MG63 (cell line): ENCODE measurements at regions not wholly inside any gene's neighbourhood (a gene's known extent, or its start where the extent isn't known, plus 50 kb on each side); places are given as distances from the start of the nearest gene placed in this dataset.
A peak's percentile ranks its signal among the peaks of the same experiment; 100 is the strongest.

Experiments used
- DNase-seq: peaks from one replicate; pipeline ENCODE4 v3.0.0-alpha.2; 2020
- H3K27me3 ChIP-seq: fragments of 250-450 bp; sonication (Bioruptor Pico); 2 replicates; pipeline ENCODE4 v1.5.1; 2020; ENCODE audit warnings: mild to moderate bottlenecking, moderate library complexity
- H3K36me3 ChIP-seq: fragments of 250-450 bp; sonication (Bioruptor Pico); 2 replicates; pipeline ENCODE4 v1.5.1; 2020; ENCODE audit warnings: mild to moderate bottlenecking, moderate library complexity
- H3K4me3 ChIP-seq: fragments of 250-450 bp; sonication (Bioruptor Pico); 2 replicates; pipeline ENCODE4 v1.5.1; 2020; ENCODE audit warnings: mild to moderate bottlenecking, moderate library complexity
- H3K9me3 ChIP-seq: fragments of 250-450 bp; sonication (Bioruptor Pico); 2 replicates; pipeline ENCODE4 v1.5.1; 2020; ENCODE audit warnings: mild to moderate bottlenecking, moderate library complexity

DNA sequence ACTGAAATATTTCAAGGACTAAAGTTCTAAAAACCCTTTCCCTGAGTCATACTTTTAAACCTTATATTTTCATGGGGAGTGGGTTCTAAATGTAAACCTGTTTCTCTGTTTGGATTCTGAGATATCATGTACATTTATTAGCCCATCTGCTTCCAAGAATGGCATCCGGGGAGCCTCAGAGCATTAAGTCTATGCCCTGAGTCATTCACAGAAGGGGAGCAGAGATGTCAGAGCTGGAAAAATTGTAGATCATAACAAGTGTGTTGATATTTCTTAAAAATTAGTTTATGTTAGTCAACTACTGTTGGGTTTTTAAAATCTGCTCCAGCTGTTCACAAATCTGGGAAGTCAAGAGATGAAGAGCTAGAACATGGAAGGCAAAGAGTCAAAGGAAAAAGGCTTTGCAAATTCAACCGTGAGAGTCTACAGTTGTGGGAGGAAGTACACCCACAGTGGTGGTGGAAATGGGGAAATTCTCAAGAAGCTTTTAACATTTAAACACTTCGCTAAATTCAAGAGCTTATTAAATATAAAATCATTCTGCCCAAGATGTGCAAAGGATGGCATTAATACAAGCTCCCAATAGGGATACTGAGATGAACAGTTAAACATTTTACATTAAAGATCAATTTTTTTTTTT is 70.5 kb upstream of the FLRT2 start:
- Histone ChIP-seq H3K27me3 (no peaks in the 10 kb centered on the region), H3K9me3 (no peaks in the 10 kb centered on the region), H3K36me3 (no peaks in the 10 kb centered on the region), H3K4me3 (no peak overlapping the region)
- DNase-seq: peak; percentile 10

DNA sequence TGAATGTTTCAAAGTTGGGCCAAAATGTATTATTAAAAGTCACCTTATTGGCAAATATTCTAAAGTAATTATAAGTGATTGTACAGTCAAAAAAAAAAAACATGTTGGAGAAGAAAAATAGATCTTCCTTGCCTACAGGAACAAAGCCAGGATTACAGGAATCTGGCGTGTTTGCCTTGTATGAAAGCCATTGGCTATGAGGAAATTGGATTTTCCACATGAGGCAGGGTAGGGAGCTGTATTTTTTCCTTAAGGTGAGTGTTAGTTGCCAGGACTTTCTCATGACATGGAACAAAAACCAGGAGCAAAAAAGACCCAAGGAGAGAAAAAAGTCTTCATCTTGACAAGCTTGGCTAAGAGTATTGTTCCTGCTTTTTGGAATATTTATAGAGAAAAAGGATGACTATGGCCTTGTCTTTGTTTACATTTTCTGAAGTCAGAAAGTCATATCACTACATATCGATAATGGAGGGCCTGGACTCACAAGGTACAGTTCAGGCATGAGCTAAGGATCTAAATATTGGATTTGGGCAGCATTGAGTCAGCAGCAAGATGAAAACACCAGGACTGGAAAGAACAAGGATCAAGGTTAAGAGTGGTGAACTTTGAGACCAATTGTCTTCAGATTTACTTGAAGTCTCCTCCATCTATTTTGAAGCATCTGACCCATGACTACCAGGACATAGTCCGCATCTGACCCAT is 68.4 kb upstream of the FLRT2 start:
- no peak overlapping the region for H3K4me3 ChIP-seq
- DNase-seq: no peak
- no peaks in the 10 kb centered on the region for H3K9me3 ChIP-seq
- no peaks in the 10 kb centered on the region for H3K36me3 ChIP-seq
- no peaks in the 10 kb centered on the region for H3K27me3 ChIP-seq

DNA sequence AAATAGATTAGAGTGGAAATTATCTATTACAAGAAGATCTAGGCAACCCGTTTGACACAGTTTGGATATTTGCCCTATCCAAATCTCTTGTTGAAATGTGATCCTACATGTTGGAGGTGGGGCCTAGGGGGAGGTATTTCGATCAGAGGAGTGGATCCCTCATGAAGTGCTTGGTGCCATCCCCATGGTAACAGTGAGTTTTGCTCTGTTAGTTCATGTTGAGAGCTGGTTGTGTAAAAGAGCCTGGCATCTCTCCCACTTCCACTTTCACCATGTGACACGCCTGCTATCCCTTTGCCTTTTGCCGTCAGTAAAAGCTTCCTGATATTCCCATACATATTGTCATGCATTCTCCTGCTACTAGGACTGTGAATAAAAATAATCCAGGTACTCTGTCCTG is 66.4 kb upstream of the FLRT2 start:
- Histone ChIP-seq H3K36me3 (no peaks in the 10 kb centered on the region), H3K9me3 (no peaks in the 10 kb centered on the region), H3K27me3 (no peaks in the 10 kb centered on the region), H3K4me3 (no peak overlapping the region)
- DNase-seq: no peak

DNA sequence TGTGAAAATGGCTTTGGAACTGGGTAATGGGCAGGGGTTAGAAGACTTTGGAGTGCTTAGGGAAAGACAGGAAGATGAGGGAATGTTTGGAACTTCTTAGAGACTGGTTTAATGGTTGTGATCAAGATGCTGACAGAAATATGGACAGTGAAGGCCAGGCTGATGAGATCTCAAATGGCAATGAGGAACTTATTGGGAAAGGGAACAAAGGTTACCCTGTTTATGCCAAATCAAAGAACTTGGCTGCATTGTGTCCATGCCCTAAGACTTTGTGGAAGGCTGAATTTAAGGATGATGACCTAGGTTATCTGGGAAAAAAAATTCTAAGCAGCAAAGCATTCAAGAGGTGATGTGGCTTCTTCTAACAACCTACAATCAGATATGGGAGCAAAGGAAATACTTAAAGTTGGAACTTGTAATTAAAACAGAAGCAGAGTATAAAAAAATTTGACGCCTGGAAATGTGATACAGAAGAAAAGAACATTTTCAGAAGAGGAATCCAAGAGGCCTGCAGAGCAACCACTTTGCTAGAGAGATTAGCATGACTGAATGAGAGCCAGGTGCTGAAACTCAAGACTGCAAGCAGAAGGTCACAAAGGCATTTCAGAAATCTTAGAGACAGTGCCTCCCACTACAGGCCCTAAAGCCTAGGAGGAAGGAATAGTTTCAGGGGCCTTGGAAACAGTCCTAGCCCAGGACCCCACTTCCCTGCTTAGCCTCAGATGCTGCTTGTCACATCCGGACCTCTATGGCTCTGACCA is 65.6 kb upstream of the FLRT2 start:
- Histone ChIP-seq H3K36me3 (no peaks in the 10 kb centered on the region), H3K4me3 (no peak overlapping the region), H3K27me3 (no peaks in the 10 kb centered on the region), H3K9me3 (no peaks in the 10 kb centered on the region)
- DNase-seq: no peak

DNA sequence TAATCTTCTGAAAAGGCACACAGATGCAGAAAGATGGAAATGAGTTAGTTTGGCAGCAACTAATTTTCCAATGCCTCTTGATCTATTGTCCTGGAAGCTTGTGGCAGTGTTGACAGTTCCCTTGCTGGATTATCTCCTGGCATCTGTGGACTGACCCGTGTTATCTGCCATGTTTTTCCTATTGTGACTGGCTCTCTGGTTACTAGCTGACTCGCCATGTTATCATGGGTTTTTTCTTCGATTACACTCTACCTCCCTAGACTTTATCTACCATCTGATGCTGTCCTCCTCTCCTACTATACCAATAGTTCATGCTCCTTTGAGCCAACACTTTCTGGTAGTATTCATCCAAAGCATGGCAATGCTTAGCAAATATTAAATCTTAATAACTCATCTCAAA is 63.3 kb upstream of the FLRT2 start:
- peak; percentile 2 for DNase-seq
- Histone ChIP-seq H3K27me3 (no peaks in the 10 kb centered on the region), H3K9me3 (no peaks in the 10 kb centered on the region), H3K4me3 (no peak overlapping the region), H3K36me3 (no peaks in the 10 kb centered on the region)

DNA sequence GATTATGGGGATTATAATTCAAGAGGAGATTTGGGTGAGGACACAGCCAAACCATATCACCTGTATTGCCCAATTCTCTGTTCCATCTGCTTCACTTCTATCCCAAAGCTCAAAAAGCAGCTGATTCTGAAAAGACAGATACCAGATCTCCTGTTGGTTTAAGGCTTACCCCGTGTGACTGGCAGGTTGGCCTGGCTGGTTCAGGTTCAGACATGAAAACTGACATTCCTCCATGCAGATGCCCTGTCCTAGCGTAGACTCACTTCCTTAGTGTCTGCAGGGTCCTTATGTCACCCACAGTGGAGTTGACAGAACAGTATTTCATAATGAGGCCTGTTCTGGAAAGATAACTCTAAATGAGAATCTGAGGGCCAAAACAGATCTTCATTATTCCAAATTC is 61.1 kb upstream of the FLRT2 start:
- Histone ChIP-seq H3K36me3 (no peaks in the 10 kb centered on the region), H3K4me3 (no peak overlapping the region), H3K9me3 (no peaks in the 10 kb centered on the region), H3K27me3 (no peaks in the 10 kb centered on the region)
- no peak for DNase-seq

DNA sequence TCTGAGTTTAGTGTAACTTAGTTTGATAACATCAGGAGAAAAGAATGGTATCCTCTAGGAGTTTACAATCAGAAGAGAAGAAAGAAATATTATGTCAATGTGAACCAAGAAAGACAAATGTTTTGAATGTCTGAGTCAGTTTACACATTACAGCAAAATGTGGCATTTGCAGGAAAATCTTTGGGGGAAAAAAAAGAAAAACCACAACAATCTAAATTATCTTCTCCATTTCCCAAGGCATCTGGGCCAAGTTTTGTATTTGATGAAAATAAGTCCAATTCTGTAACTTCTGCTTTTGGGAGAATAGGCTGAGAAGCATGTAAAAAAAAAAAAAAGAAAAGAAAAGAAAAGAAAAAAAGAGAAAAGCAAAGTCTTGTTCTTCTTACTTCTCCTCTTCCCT is 58.8 kb upstream of the FLRT2 start:
- no peaks in the 10 kb centered on the region for H3K27me3 ChIP-seq
- no peak overlapping the region for H3K4me3 ChIP-seq
- DNase-seq: no peak
- H3K36me3 ChIP-seq: no peaks in the 10 kb centered on the region
- no peaks in the 10 kb centered on the region for H3K9me3 ChIP-seq

DNA sequence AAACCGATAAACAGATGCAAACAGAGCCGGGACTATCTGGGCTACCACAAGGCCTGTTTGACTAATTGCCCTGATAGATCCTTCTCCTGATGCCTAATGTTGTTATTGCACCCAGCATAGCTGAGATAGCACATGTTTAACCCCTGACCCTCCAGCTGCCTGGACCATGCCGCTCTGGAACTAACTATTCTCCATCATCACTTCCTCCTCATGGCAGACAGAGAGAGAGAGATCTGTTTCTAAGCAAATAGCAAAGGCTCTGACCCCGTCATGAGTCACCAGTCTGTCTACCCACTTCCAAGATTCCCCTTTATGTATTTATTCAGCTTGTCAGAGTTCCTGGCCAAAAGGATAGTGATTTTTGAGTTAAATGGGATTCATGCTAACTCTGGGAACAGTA is 58.2 kb upstream of the FLRT2 start:
- no peaks in the 10 kb centered on the region for H3K9me3 ChIP-seq
- no peaks in the 10 kb centered on the region for H3K36me3 ChIP-seq
- H3K27me3 ChIP-seq: no peaks in the 10 kb centered on the region
- DNase-seq: peak; percentile 74
- H3K4me3 ChIP-seq: no peak overlapping the region

DNA sequence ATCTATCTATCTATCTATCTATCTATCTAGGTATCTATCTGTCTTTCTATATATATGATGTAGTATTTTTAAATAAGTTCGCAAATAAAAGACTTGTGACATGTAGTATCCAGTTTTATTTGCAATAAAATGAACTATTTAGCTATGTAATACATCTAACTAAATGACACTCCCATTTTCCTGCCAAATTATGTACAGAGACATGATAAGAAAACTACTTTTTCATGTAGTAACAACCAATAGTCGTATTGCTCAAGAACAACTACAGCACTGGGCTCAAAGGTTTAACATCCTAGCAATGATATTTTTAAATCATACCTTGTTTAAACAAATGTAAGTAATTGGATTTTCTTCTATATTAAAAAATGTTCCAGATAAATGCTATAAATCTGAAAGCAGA is 55.5 kb upstream of the FLRT2 start:
- H3K27me3 ChIP-seq: no peaks in the 10 kb centered on the region
- no peak for DNase-seq
- H3K9me3 ChIP-seq: no peaks in the 10 kb centered on the region
- no peak overlapping the region for H3K4me3 ChIP-seq
- H3K36me3 ChIP-seq: no peaks in the 10 kb centered on the region

DNA sequence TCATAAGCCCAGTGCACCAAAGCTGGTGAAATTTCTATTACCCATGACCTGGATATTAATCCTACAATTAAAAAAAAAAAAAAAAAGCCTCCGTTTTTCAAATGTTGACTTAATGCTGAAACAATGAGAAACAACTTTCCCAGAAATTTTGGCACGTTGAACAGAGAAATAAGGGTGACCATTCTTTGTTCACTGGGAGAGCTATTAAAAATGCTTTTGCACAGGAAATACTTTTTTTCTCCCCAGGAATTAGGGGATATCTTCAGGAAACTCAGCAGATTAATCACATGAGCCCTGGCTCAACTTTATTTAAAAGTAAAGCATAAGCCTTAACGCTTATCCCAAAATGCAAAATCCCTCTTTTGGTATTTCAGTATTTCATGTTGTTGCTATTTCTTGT is 54.8 kb upstream of the FLRT2 start:
- H3K9me3 ChIP-seq: no peaks in the 10 kb centered on the region
- H3K36me3 ChIP-seq: no peaks in the 10 kb centered on the region
- DNase-seq: no peak
- no peaks in the 10 kb centered on the region for H3K27me3 ChIP-seq
- H3K4me3 ChIP-seq: no peak overlapping the region

DNA sequence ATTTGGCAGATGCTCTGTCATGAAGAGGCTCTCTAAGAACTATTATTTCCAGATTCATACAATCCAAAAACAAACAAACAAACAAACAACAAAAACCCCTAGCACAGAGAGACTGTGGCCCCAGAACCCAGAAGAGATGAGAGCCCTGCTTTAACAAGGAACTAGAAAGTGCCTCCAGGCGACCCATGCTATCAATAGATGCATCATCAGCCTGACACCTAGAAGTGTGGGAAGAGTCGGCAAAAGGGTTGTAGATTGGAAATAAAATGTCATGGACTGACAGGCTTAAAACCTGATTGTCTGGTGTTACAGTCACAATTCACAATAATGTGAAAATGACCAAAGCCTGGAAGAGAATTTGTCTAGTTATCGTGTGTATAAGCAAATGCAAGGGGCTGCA is 50.6 kb upstream of the FLRT2 start:
- Histone ChIP-seq H3K36me3 (no peaks in the 10 kb centered on the region), H3K9me3 (no peaks in the 10 kb centered on the region), H3K4me3 (no peak overlapping the region), H3K27me3 (no peaks in the 10 kb centered on the region)
- DNase-seq: no peak

DNA sequence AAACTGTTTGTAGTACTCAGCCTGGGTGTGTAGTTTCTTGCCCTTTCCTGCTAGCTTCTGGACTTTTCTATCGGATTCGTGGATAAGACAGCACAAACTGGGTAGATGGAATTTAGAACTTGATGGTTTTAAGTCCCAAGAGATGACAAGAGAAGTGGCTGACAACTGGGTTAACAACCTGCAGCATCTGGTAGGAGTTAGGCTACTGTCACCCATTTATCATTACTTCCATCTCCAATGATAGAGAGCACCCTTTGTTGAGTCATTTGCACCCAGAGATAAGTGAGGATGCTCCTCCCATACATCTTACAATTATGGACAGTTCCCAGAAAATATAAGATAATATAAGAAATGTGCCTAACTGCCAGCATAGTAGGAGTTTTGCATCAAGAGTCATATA is 50.2 kb upstream of the FLRT2 start:
- H3K4me3 ChIP-seq: no peak overlapping the region
- H3K36me3 ChIP-seq: no peaks in the 10 kb centered on the region
- H3K27me3 ChIP-seq: no peaks in the 10 kb centered on the region
- DNase-seq: no peak
- no peaks in the 10 kb centered on the region for H3K9me3 ChIP-seq
